ENCODE measurements at regions not wholly inside any gene's neighbourhood (a gene's known extent, or its start where the extent isn't known, plus 50 kb on each side); places are given as distances from the start of the nearest gene placed in this dataset.
A peak's percentile ranks its signal among the peaks of the same experiment; 100 is the strongest.

GRCh38 chr7:46576950-46577349 is 655.9 kb upstream of the IGFBP3 start:
- DNase-seq (ENCODE audit: low spot score in 2 of 2), result no peak
- Histone ChIP-seq H3K27me3 (no peaks in the 10 kb centered on the region), H3K4me3 (no peak overlapping the region), H3K36me3 (no peaks in the 10 kb centered on the region), H3K27ac (no peak overlapping the region), H3K4me1 (no peaks in the 10 kb centered on the region), H3K9me3 (peaks cover 0 to 4% (median 0%) of the 10 kb centered on the region in 4 donors)
- TF ChIP-seq, protein P1, sequence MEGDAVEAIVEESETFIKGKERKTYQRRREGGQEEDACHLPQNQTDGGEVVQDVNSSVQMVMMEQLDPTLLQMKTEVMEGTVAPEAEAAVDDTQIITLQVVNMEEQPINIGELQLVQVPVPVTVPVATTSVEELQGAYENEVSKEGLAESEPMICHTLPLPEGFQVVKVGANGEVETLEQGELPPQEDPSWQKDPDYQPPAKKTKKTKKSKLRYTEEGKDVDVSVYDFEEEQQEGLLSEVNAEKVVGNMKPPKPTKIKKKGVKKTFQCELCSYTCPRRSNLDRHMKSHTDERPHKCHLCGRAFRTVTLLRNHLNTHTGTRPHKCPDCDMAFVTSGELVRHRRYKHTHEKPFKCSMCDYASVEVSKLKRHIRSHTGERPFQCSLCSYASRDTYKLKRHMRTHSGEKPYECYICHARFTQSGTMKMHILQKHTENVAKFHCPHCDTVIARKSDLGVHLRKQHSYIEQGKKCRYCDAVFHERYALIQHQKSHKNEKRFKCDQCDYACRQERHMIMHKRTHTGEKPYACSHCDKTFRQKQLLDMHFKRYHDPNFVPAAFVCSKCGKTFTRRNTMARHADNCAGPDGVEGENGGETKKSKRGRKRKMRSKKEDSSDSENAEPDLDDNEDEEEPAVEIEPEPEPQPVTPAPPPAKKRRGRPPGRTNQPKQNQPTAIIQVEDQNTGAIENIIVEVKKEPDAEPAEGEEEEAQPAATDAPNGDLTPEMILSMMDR (IDR thresholded peaks at IDR 0.05), result no peak
- TF ChIP-seq EP300 (IDR thresholded peaks at IDR 0.05), result peak in 1 of 2 donors; percentile 11

DNA sequence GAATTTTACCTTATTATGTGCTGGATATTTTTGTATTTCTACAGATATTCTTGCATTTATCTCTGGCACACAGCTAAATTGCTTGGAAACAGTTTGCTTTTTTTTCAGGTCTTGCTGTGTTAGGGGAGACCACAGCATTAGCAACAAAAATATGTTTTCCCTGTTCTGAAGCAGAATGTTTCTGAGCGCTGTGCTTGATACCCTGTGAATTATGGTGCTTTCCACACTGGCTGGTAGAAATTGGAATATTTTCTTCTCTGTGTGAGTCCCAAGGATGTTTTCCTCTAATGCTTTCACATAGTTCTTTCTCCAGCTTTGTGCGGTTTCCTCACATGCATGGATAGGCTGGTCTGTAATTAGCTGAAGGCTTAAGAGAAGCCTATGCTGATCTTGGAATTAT is 651.6 kb upstream of the IGFBP3 start:
- Histone ChIP-seq H3K9me3 (peaks cover 0 to 4% (median 0%) of the 10 kb centered on the region in 4 donors), H3K27ac (no peak overlapping the region), H3K27me3 (no peaks in the 10 kb centered on the region), H3K36me3 (no peaks in the 10 kb centered on the region), H3K4me3 (no peak overlapping the region), H3K4me1 (no peaks in the 10 kb centered on the region)
- TF ChIP-seq, protein P1 (IDR thresholded peaks at IDR 0.05), result no peak
- DNase-seq (ENCODE audit: low spot score in 2 of 2), result no peak
- WGBS, 2 donors, result 48 to 56% methylated on average over 2 of the region's 2 CpGs

DNA sequence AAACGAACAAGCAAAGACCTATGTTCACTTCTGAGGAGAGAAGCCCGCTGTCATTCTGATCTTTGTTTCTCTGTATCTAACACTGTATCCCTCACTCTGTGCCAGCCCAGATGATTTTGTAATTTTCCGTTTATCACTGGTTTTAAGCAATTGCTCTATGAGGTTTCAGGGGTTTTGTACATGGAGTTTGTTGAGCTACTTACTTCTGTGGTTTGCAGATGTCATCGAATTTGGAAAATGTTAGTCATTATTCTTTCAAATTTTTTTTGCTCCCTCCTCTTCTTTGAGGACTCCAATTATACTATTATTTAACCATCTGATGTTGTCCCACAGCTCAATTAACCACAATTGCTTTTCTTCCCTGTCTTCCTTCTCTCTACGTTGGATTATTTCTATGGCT is 650.9 kb upstream of the IGFBP3 start:
- H3K27ac ChIP-seq, result no peak overlapping the region
- H3K27me3 ChIP-seq, result no peaks in the 10 kb centered on the region
- no peak for DNase-seq (ENCODE audit: low spot score in 2 of 2)
- TF ChIP-seq EP300 (IDR thresholded peaks at IDR 0.05), result no peak
- no peak for TF ChIP-seq POLR2A (IDR thresholded peaks at IDR 0.05)
- TF ChIP-seq, protein P1 (IDR thresholded peaks at IDR 0.05), result no peak
- WGBS, 2 donors, result 90 to 92% methylated on average over 5 of the region's 5 CpGs
- H3K36me3 ChIP-seq, result no peaks in the 10 kb centered on the region
- H3K4me3 ChIP-seq, result no peak overlapping the region
- H3K9me3 ChIP-seq, result peaks cover 0 to 4% (median 0%) of the 10 kb centered on the region in 4 donors
- no peaks in the 10 kb centered on the region for H3K4me1 ChIP-seq

- H3K36me3 ChIP-seq, result no peaks in the 10 kb centered on the region
- no peak overlapping the region for H3K27ac ChIP-seq
- no peak for DNase-seq (ENCODE audit: low spot score in 2 of 2)
- H3K27me3 ChIP-seq, result no peaks in the 10 kb centered on the region
- no peak for TF ChIP-seq EP300 (IDR thresholded peaks at IDR 0.05)
- no peak for TF ChIP-seq POLR2A (IDR thresholded peaks at IDR 0.05)
- TF ChIP-seq, protein P1 (IDR thresholded peaks at IDR 0.05), result no peak
- H3K4me3 ChIP-seq, result no peak overlapping the region
- H3K4me1 ChIP-seq, result no peaks in the 10 kb centered on the region
- 27 to 58% methylated on average over 2 of the region's 2 CpGs for WGBS, 2 donors
- H3K9me3 ChIP-seq, result peaks cover 0 to under 1% (median 0%) of the 10 kb centered on the region in 4 donors
Observed at GRCh38 chr7:46569133-46569465, 648.0 kb upstream of the IGFBP3 start.

- Histone ChIP-seq H3K4me3 (no peak overlapping the region), H3K9me3 (no peaks in the 10 kb centered on the region), H3K4me1 (no peaks in the 10 kb centered on the region), H3K27me3 (no peaks in the 10 kb centered on the region), H3K27ac (no peak overlapping the region), H3K36me3 (no peaks in the 10 kb centered on the region)
- TF ChIP-seq POLR2A (IDR thresholded peaks at IDR 0.05) (no peak), EP300 (IDR thresholded peaks at IDR 0.05) (no peak)
- TF ChIP-seq, protein P1 (IDR thresholded peaks at IDR 0.05), result no peak
- WGBS, 2 donors, result 66 to 81% methylated on average over 11 of the region's 11 CpGs
- DNase-seq (ENCODE audit: low spot score in 2 of 2), result no peak
Observed at GRCh38 chr7:46568420-46569132, 647.5 kb upstream of the IGFBP3 start.
